NCI-H1694 (cell line): ENCODE measurements at regions not wholly inside any gene's neighbourhood (a gene's known extent, or its start where the extent isn't known, plus 50 kb on each side); places are given as distances from the start of the nearest gene placed in this dataset.
A peak's percentile ranks its signal among the peaks of the same experiment; 100 is the strongest.

Experiments used
- DNase-seq: peaks from one replicate; lab custom pipeline; 2025; lab: John Stamatoyannopoulos, UW

GRCh38 chr13:34467450-34468083 lies 474.5 kb upstream of the NBEA start:
- DNase-seq, result no peak

- DNase-seq, result peak; percentile 1
Observed at GRCh38 chr13:34469196-34469986, 472.7 kb upstream of the NBEA start.

- no peak for DNase-seq
Observed at GRCh38 chr13:34474187-34474868, 467.7 kb upstream of the NBEA start.

GRCh38 chr13:34478376-34478775 lies 463.7 kb upstream of the NBEA start:
- peak; percentile 3 for DNase-seq

GRCh38 chr13:34502011-34502410 lies 440.1 kb upstream of the NBEA start:
- no peak for DNase-seq

GRCh38 chr13:34502621-34503020 lies 439.4 kb upstream of the NBEA start:
- DNase-seq, result no peak

- no peak for DNase-seq
Observed at GRCh38 chr13:34506796-34507195, 435.3 kb upstream of the NBEA start.

- no peak for DNase-seq
Observed at GRCh38 chr13:34507630-34508029, 434.4 kb upstream of the NBEA start.

- no peak for DNase-seq
Observed at GRCh38 chr13:34512817-34513216, 429.3 kb upstream of the NBEA start.

GRCh38 chr13:34513526-34513925 lies 428.5 kb upstream of the NBEA start:
- no peak for DNase-seq

GRCh38 chr13:34515201-34515600 lies 426.9 kb upstream of the NBEA start:
- no peak for DNase-seq

- no peak for DNase-seq
Observed at GRCh38 chr13:34521171-34521570, 420.9 kb upstream of the NBEA start.

- no peak for DNase-seq
Observed at GRCh38 chr13:34522808-34523207, 419.3 kb upstream of the NBEA start.

- no peak for DNase-seq
Observed at GRCh38 chr13:34523406-34523805, 418.7 kb upstream of the NBEA start.

- DNase-seq, result no peak
Observed at GRCh38 chr13:34533941-34534340, 408.1 kb upstream of the NBEA start.

- no peak for DNase-seq
Observed at GRCh38 chr13:34542321-34542720, 399.7 kb upstream of the NBEA start.

- no peak for DNase-seq
Observed at GRCh38 chr13:34543836-34544235, 398.2 kb upstream of the NBEA start.

GRCh38 chr13:34545461-34545860 lies 396.6 kb upstream of the NBEA start:
- DNase-seq, result no peak

GRCh38 chr13:34546344-34547250 lies 395.5 kb upstream of the NBEA start:
- DNase-seq, result no peak

- DNase-seq, result no peak
Observed at GRCh38 chr13:34547929-34548328, 394.1 kb upstream of the NBEA start.

GRCh38 chr13:34553376-34553775 lies 388.7 kb upstream of the NBEA start:
- no peak for DNase-seq

- DNase-seq, result no peak
Observed at GRCh38 chr13:34555988-34556387, 386.1 kb upstream of the NBEA start.
